HEK293 (cell line): ENCODE measurements at regions not wholly inside any gene's neighbourhood (a gene's known extent, or its start where the extent isn't known, plus 50 kb on each side); places are given as distances from the start of the nearest gene placed in this dataset.

ENCODE experiments used
- HOXA7 ChIP-seq: sonication (generic); formaldehyde crosslinking; IDR thresholded peaks from 2 replicates; pipeline ENCODE4 v1.8.1; 2022; ENCODE audit warnings: missing genetic modification reagents, borderline replicate concordance
- ZBTB26 ChIP-seq: fragments of 450-650 bp; formaldehyde crosslinking; optimal IDR thresholded peaks from 2 replicates; pipeline ENCODE3; 2016; ENCODE audit warnings: missing biosample characterization, mild to moderate bottlenecking, missing genetic modification characterization
- ZNF449 ChIP-seq: fragments of 450-650 bp; formaldehyde crosslinking; IDR thresholded peaks from 2 replicates; pipeline ENCODE4 v1.5.1; 2017; ENCODE audit warnings: missing biosample characterization, mild to moderate bottlenecking, missing genetic modification characterization, moderate library complexity

GRCh38 chr10:33476757-33477273 lies 142.3 kb upstream of the NRP1 start:
- no peak for TF ChIP-seq ZNF449 (tag by site-specific recombination)
- no peak for TF ChIP-seq ZBTB26
- no peak for TF ChIP-seq HOXA7 (CRISPR knock-in tag)
